ENCODE measurements at regions not wholly inside any gene's neighbourhood (a gene's known extent, or its start where the extent isn't known, plus 50 kb on each side); places are given as distances from the start of the nearest gene placed in this dataset.

GRCh38 chrX:51834076-51834475 is 59.3 kb upstream of the MAGED1 start:
- Histone ChIP-seq H2AFZ (ENCODE audit: low read length) (no peak overlapping the region), H3K4me2 (ENCODE audit: low read length) (no peak overlapping the region), H3K79me2 (ENCODE audit: insufficient read depth, low read length) (no peaks in the 10 kb centered on the region), H3K36me3 (ENCODE audit: insufficient read depth, low read length) (peaks cover 8% of the 10 kb centered on the region; the same call in 1 of the 2 replicates), H3K9me2 (ENCODE audit: low read depth, low read length) (no peaks in the 10 kb centered on the region), H3K4me1 (ENCODE audit: insufficient read depth, low read length, severe bottlenecking) (no peaks in the 10 kb centered on the region), H3K27ac (ENCODE audit: low read depth, low read length, poor library complexity, severe bottlenecking) (no peak overlapping the region), H3K9ac (ENCODE audit: low read length) (no peak overlapping the region), H4K20me1 (ENCODE audit: insufficient read depth, low read length) (no peaks in the 10 kb centered on the region), H3K4me3 (ENCODE audit: low read depth, low read length, poor library complexity, severe bottlenecking) (no peak overlapping the region), H3K27me3 (ENCODE audit: insufficient read depth, low read length) (no peaks in the 10 kb centered on the region), H3F3A (ENCODE audit: insufficient read depth, low read length) (no peaks in the 10 kb centered on the region), H3K9me3 (ENCODE audit: low read length) (no peaks in the 10 kb centered on the region)
- TF ChIP-seq EZH2 (IDR thresholded peaks at IDR 0.05; ENCODE audit: borderline replicate concordance, low read length) = no peak
- no peak for TF ChIP-seq CTCF (IDR thresholded peaks at IDR 0.05; ENCODE audit: low read length)

GRCh38 chrX:51836823-51837222 is 56.6 kb upstream of the MAGED1 start:
- H4K20me1 ChIP-seq (ENCODE audit: insufficient read depth, low read length) = no peaks in the 10 kb centered on the region
- no peaks in the 10 kb centered on the region for H3F3A ChIP-seq (ENCODE audit: insufficient read depth, low read length)
- H3K36me3 ChIP-seq (ENCODE audit: insufficient read depth, low read length) = peaks cover 8% of the 10 kb centered on the region; the same call in 1 of the 2 replicates
- no peak for TF ChIP-seq EZH2 (IDR thresholded peaks at IDR 0.05; ENCODE audit: borderline replicate concordance, low read length)
- TF ChIP-seq CTCF (IDR thresholded peaks at IDR 0.05; ENCODE audit: low read length) = no peak
- no peaks in the 10 kb centered on the region for H3K4me1 ChIP-seq (ENCODE audit: insufficient read depth, low read length, severe bottlenecking)
- no peak overlapping the region for H3K27ac ChIP-seq (ENCODE audit: low read depth, low read length, poor library complexity, severe bottlenecking)
- H3K79me2 ChIP-seq (ENCODE audit: insufficient read depth, low read length) = no peaks in the 10 kb centered on the region
- no peaks in the 10 kb centered on the region for H3K9me2 ChIP-seq (ENCODE audit: low read depth, low read length)
- H3K4me2 ChIP-seq (ENCODE audit: low read length) = no peak overlapping the region
- no peaks in the 10 kb centered on the region for H3K9me3 ChIP-seq (ENCODE audit: low read length)
- H3K9ac ChIP-seq (ENCODE audit: low read length) = no peak overlapping the region
- no peaks in the 10 kb centered on the region for H3K27me3 ChIP-seq (ENCODE audit: insufficient read depth, low read length)
- no peak overlapping the region for H3K4me3 ChIP-seq (ENCODE audit: low read depth, low read length, poor library complexity, severe bottlenecking)
- H2AFZ ChIP-seq (ENCODE audit: low read length) = no peak overlapping the region

GRCh38 chrX:51837451-51837850 is 56.0 kb upstream of the MAGED1 start:
- Histone ChIP-seq H3K79me2 (ENCODE audit: insufficient read depth, low read length) (no peaks in the 10 kb centered on the region), H3K9ac (ENCODE audit: low read length) (no peak overlapping the region), H3K27ac (ENCODE audit: low read depth, low read length, poor library complexity, severe bottlenecking) (no peak overlapping the region), H2AFZ (ENCODE audit: low read length) (no peak overlapping the region), H3K36me3 (ENCODE audit: insufficient read depth, low read length) (peaks cover 8% of the 10 kb centered on the region; the same call in 1 of the 2 replicates), H3F3A (ENCODE audit: insufficient read depth, low read length) (no peaks in the 10 kb centered on the region), H3K9me3 (ENCODE audit: low read length) (no peaks in the 10 kb centered on the region), H3K4me1 (ENCODE audit: insufficient read depth, low read length, severe bottlenecking) (no peaks in the 10 kb centered on the region), H4K20me1 (ENCODE audit: insufficient read depth, low read length) (no peaks in the 10 kb centered on the region), H3K4me3 (ENCODE audit: low read depth, low read length, poor library complexity, severe bottlenecking) (no peak overlapping the region), H3K9me2 (ENCODE audit: low read depth, low read length) (no peaks in the 10 kb centered on the region), H3K4me2 (ENCODE audit: low read length) (no peak overlapping the region), H3K27me3 (ENCODE audit: insufficient read depth, low read length) (no peaks in the 10 kb centered on the region)
- TF ChIP-seq EZH2 (IDR thresholded peaks at IDR 0.05; ENCODE audit: borderline replicate concordance, low read length) (no peak), CTCF (IDR thresholded peaks at IDR 0.05; ENCODE audit: low read length) (no peak)

Measured in OCI-LY1 (cell line).